ENCODE measurements at regions not wholly inside any gene's neighbourhood (a gene's known extent, or its start where the extent isn't known, plus 50 kb on each side); places are given as distances from the start of the nearest gene placed in this dataset.

DNA sequence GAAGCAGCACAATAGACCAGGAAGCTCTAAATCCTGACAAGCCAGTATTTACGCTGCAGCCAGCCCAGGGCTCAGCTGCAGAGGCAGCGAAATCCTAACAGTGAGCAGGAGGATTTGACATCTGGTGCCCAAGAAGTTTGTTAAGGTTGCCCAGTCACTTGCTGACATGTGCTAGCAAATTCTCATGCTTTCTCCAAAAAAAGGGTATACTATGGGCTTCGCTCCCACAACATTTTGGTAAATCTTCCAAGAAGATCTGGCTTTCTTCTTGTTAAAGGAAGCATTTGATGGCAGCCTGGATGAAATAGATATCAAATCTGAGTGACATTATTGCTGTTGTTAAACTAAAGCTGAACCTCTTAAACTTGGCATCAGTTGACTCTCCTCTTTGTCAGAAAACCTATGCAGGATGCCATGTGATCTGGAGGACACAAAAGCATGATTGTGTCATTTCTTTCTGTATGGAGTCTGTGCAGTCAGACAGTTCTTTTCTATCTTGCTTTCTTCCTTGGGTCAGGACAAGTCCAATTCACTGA lies 949.7 kb upstream of the RBFOX1 start:
- H4K20me1 ChIP-seq (ENCODE audit: insufficient read depth): no peaks in the 10 kb centered on the region
- intact Hi-C loops (cut with micrococcal nuclease): no loop called here
- no peak overlapping the region for H3K27ac ChIP-seq (ENCODE audit: low read depth, low read length)
- no peaks in the 10 kb centered on the region for H3K9me2 ChIP-seq (ENCODE audit: insufficient read depth)
- no peaks in the 10 kb centered on the region for H3K36me3 ChIP-seq (ENCODE audit: control insufficient read depth in 1 of 2, insufficient read depth in 2 of 2, low read length in 2 of 2)
- no peaks in the 10 kb centered on the region for H3K27me3 ChIP-seq (ENCODE audit: insufficient read depth, low read length)
- POLR2A ChIA-PET: no interaction called here
- no peaks in the 10 kb centered on the region for H3K9me3 ChIP-seq (ENCODE audit: control insufficient read depth in 1 of 2, insufficient read depth in 1 of 2, low read depth in 1 of 2, low read length in 2 of 2)
- no peak overlapping the region for H2AFZ ChIP-seq (ENCODE audit: low read depth, low read length, poor library complexity, severe bottlenecking)
- H3K4me2 ChIP-seq (ENCODE audit: low read length): no peak overlapping the region
- ATAC-seq: no peak
- BruUV-seq (replicated peaks): no TSS peak
- RAD21 ChIA-PET (ENCODE audit: low non-redundant PET in 1 of 2, low total read pairs in 2 of 2, uncharacterized antibody in 2 of 2, unreplicated experiment in 2 of 2): no interaction called here
- no peaks in the 10 kb centered on the region for H3K79me2 ChIP-seq (ENCODE audit: insufficient read depth, low read length)
- no peaks in the 10 kb centered on the region for H3K4me1 ChIP-seq (ENCODE audit: control insufficient read depth in 1 of 2, insufficient read depth in 2 of 2, low read length in 2 of 2)
- H3K9ac ChIP-seq (ENCODE audit: low read length): no peak overlapping the region
- TF ChIP-seq CEBPB (IDR thresholded peaks at IDR 0.05; ENCODE audit: low read depth): no peak
- TF ChIP-seq SP1 (IDR thresholded peaks at IDR 0.05; ENCODE audit: low read depth): no peak
- no peak for TF ChIP-seq ZFX (IDR thresholded peaks at IDR 0.05)
- no peak for TF ChIP-seq YY1 (IDR thresholded peaks at IDR 0.05; ENCODE audit: extremely low read depth, insufficient replicate concordance, low read depth, low read length)
- no peak for TF ChIP-seq EGR1 (IDR thresholded peaks at IDR 0.05; ENCODE audit: low read depth)
- no peak for TF ChIP-seq POLR2A (IDR thresholded peaks at IDR 0.05; ENCODE audit: borderline replicate concordance, extremely low read depth, insufficient read depth, insufficient read length)
- TF ChIP-seq, protein P1, sequence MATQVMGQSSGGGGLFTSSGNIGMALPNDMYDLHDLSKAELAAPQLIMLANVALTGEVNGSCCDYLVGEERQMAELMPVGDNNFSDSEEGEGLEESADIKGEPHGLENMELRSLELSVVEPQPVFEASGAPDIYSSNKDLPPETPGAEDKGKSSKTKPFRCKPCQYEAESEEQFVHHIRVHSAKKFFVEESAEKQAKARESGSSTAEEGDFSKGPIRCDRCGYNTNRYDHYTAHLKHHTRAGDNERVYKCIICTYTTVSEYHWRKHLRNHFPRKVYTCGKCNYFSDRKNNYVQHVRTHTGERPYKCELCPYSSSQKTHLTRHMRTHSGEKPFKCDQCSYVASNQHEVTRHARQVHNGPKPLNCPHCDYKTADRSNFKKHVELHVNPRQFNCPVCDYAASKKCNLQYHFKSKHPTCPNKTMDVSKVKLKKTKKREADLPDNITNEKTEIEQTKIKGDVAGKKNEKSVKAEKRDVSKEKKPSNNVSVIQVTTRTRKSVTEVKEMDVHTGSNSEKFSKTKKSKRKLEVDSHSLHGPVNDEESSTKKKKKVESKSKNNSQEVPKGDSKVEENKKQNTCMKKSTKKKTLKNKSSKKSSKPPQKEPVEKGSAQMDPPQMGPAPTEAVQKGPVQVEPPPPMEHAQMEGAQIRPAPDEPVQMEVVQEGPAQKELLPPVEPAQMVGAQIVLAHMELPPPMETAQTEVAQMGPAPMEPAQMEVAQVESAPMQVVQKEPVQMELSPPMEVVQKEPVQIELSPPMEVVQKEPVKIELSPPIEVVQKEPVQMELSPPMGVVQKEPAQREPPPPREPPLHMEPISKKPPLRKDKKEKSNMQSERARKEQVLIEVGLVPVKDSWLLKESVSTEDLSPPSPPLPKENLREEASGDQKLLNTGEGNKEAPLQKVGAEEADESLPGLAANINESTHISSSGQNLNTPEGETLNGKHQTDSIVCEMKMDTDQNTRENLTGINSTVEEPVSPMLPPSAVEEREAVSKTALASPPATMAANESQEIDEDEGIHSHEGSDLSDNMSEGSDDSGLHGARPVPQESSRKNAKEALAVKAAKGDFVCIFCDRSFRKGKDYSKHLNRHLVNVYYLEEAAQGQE (IDR thresholded peaks at IDR 0.05; ENCODE audit: low read depth): no peak
- TF ChIP-seq TCF7L2 (IDR thresholded peaks at IDR 0.05; ENCODE audit: borderline replicate concordance, extremely low read depth, insufficient read depth, insufficient read length): no peak
- no peak for TF ChIP-seq EZH2 (IDR thresholded peaks at IDR 0.05)
- no peak for TF ChIP-seq RAD21 (IDR thresholded peaks at IDR 0.05; ENCODE audit: low read depth)
- TF ChIP-seq SRF (IDR thresholded peaks at IDR 0.05; ENCODE audit: low read depth): no peak
- TF ChIP-seq, protein P2, sequence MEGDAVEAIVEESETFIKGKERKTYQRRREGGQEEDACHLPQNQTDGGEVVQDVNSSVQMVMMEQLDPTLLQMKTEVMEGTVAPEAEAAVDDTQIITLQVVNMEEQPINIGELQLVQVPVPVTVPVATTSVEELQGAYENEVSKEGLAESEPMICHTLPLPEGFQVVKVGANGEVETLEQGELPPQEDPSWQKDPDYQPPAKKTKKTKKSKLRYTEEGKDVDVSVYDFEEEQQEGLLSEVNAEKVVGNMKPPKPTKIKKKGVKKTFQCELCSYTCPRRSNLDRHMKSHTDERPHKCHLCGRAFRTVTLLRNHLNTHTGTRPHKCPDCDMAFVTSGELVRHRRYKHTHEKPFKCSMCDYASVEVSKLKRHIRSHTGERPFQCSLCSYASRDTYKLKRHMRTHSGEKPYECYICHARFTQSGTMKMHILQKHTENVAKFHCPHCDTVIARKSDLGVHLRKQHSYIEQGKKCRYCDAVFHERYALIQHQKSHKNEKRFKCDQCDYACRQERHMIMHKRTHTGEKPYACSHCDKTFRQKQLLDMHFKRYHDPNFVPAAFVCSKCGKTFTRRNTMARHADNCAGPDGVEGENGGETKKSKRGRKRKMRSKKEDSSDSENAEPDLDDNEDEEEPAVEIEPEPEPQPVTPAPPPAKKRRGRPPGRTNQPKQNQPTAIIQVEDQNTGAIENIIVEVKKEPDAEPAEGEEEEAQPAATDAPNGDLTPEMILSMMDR (IDR thresholded peaks at IDR 0.05 in 2 of 3, conservative IDR thresholded peaks at IDR 0.05 in 1 of 3; ENCODE audit: borderline replicate concordance in 1 of 3, insufficient read depth in 1 of 3, low read depth in 2 of 3, low read length in 2 of 3): no peak
- no peak for TF ChIP-seq ZNF274 (IDR thresholded peaks at IDR 0.05; ENCODE audit: low read depth, low read length)
- TF ChIP-seq JUND (IDR thresholded peaks at IDR 0.05): no peak
- no peak for TF ChIP-seq SIN3A (IDR thresholded peaks at IDR 0.05; ENCODE audit: low read depth)
- TF ChIP-seq, protein P3, sequence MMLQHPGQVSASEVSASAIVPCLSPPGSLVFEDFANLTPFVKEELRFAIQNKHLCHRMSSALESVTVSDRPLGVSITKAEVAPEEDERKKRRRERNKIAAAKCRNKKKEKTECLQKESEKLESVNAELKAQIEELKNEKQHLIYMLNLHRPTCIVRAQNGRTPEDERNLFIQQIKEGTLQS (IDR thresholded peaks at IDR 0.05): no peak
- CTCF ChIA-PET: no interaction called here
- no peak overlapping the region for H3K4me3 ChIP-seq (replicated peaks in 1 of 2; ENCODE audit: low read depth in 1 of 2, low read length in 2 of 2)
- no peak for DNase-seq (ENCODE audit: low read depth, low spot score)
